OCI-LY1 (cell line): ENCODE measurements at regions not wholly inside any gene's neighbourhood (a gene's known extent, or its start where the extent isn't known, plus 50 kb on each side); places are given as distances from the start of the nearest gene placed in this dataset.

ENCODE experiments used
- CTCF ChIP-seq: fragments of 200-600 bp; sonication (generic), shearing (Covaris generic); IDR thresholded peaks from 2 replicates; pipeline ENCODE4 v1.5.1; 2017; ENCODE audit warnings: mild to moderate bottlenecking, antibody characterized with exemption, low read length, moderate library complexity, mixed read lengths
- EZH2 ChIP-seq: fragments of 200-600 bp; sonication (generic), shearing (Covaris generic); IDR thresholded peaks from 2 replicates; pipeline ENCODE4 v1.8.0; 2017; ENCODE audit warnings: borderline replicate concordance, mixed run types, mild to moderate bottlenecking, antibody characterized with exemption, low read length, moderate library complexity, mixed read lengths

DNA sequence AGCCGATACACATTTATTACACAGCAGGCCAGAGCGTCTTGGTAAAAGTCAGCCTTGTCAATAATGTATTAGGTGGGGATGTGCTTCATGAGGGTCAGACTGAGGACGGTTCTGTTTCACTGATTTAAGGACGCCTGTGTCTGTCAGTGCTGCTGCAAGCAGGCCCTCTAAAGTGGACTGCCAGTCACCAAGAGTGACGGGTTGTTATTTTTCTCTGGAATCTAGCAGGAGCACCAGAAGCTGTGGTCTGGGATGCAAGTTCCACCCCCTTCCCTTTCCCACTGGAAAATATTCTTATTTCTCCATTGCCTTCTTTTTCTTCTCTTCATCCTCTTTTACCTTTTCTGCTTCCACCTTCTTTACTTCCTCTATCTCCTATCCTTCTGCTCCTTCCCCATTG lies 191.2 kb upstream of the NCAM1 start:
- TF ChIP-seq CTCF (no peak), EZH2 (no peak)
